A673 (cell line): ENCODE measurements at regions not wholly inside any gene's neighbourhood (a gene's known extent, or its start where the extent isn't known, plus 50 kb on each side); places are given as distances from the start of the nearest gene placed in this dataset.

ENCODE experiments used
- BruUV-seq: library from RNA; stranded (reverse); fragments of 400-500 nt; replicated peaks from 2 replicates; lab custom pipeline; 2021; lab: Mats Ljungman, UMichigan
- CTCF ChIA-PET: fragments of 300-600 bp; sonication (Branson Sonifier 250); formaldehyde crosslinking; loops from one replicate; lab custom pipeline; 2022; ENCODE audit warnings: antibody characterized with exemption; lab: Charles Lee
- POLR2A ChIA-PET: fragments of 300-600 bp; sonication (Branson Sonifier 250); formaldehyde crosslinking; loops from one replicate; lab custom pipeline; 2022; ENCODE audit warnings: antibody characterized with exemption; ENCODE audit not compliant: low non-redundant PET; lab: Charles Lee
- DNase-seq: peaks from one replicate; pipeline ENCODE4 v3.0.0-alpha.2; 2015; ENCODE audit warnings: low spot score
- H3K27ac ChIP-seq: fragments of 200-600 bp; sonication (generic); 2 replicates; pipeline ENCODE4 v1.5.1; 2016; ENCODE audit warnings: mixed run types, low read depth, mild to moderate bottlenecking, mixed read lengths, antibody characterized with exemption, low read length; ENCODE audit not compliant: poor library complexity, severe bottlenecking
- H3K27me3 ChIP-seq: fragments of 200-600 bp; sonication (generic); replicated peaks from 2 replicates; pipeline ENCODE4 v1.6.1; 2017; ENCODE audit warnings: mixed run types, low read depth, mild to moderate bottlenecking, mixed read lengths, antibody characterized with exemption, low read length; ENCODE audit not compliant: insufficient read depth, poor library complexity
- H3K36me3 ChIP-seq: fragments of 200-600 bp; sonication (generic); 2 replicates; pipeline ENCODE4 v1.6.1; 2016; ENCODE audit warnings: mixed run types, mild to moderate bottlenecking, mixed read lengths, antibody characterized with exemption, low read length; ENCODE audit not compliant: insufficient read depth, poor library complexity, severe bottlenecking
- H3K4me1 ChIP-seq: fragments of 200-600 bp; sonication (generic); 2 replicates; pipeline ENCODE4 v1.6.1; 2017; ENCODE audit warnings: mixed run types, mild to moderate bottlenecking, mixed read lengths, antibody characterized with exemption, low read length; ENCODE audit not compliant: insufficient read depth, poor library complexity, severe bottlenecking
- H3K4me3 ChIP-seq: fragments of 200-600 bp; sonication (generic); 2 replicates; pipeline ENCODE4 v1.5.1; 2016; ENCODE audit warnings: low read depth, mixed run types, mild to moderate bottlenecking, mixed read lengths, low read length; ENCODE audit not compliant: poor library complexity, severe bottlenecking
- H3K9me3 ChIP-seq: fragments of 200-600 bp; sonication (generic); 2 replicates; pipeline ENCODE4 v1.6.1; 2016; ENCODE audit warnings: mixed run types, low read depth, mild to moderate bottlenecking, mixed read lengths, antibody characterized with exemption, low read length; ENCODE audit not compliant: poor library complexity, severe bottlenecking
- EZH2 ChIP-seq: fragments of 200-600 bp; sonication (generic); IDR thresholded peaks from 2 replicates; pipeline ENCODE4 v1.6.1; 2017; ENCODE audit warnings: borderline replicate concordance, low read depth, mild to moderate bottlenecking, mixed read lengths, antibody characterized with exemption, low read length; ENCODE audit not compliant: poor library complexity, severe bottlenecking
- intact Hi-C: fragments of 100-400 bp; cut with micrococcal nuclease; formaldehyde crosslinking; loops from one replicate; pipeline ENCODE4 v1.10.0; 2022; ENCODE audit not compliant: unreplicated experiment
- TF ChIP-seq, protein P1 (sequence below): fragments of 300-800, 200-600 bp; sonication (generic); conservative IDR thresholded peaks from 2 replicates; pipeline ENCODE4 v1.5.1; 2017; ENCODE audit warnings: low read depth, mild to moderate bottlenecking, antibody characterized with exemption, low read length, moderate library complexity, mixed read lengths

DNA sequence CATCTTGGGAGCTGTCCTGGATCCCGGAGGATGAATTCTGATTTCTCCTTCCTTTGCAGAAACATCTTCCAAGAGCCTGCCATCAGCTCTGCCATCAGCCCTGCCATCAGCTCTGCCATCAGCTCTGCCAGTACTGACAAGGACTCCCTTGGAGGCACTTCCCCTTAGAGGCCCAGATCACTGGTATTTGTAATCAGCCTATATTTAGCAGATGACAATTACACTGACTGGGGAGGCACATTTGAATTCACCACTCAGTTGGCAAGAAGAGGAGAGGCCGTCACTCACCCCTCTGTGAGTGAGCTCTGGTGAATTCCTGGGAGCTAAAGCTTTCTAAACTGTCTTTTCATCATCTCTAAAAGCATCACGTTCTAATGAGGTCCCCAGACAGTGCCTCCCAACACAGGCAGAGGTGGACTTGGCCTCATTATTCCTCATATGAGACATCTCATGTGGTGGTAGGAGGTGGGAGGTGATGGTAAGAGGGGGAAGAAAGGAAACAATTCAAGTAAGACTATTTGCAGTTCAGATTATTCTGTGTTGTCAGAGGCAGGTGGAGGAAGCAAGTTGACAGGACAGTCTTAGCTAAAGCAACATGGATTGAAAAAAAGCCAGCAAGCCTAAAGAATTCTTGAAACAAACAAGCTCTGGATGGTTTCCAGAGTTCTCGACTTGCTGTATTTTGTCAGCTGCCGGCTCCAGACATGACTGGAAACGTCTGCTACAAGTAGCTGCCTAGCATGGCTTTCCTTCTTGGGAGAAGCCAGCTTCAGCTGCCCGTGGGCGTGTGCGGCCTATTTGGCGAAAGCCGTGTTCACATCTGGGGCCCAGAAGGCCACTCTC is 771.7 kb downstream of the TBC1D22A start:
- POLR2A ChIA-PET = no interaction called here
- Histone ChIP-seq H3K9me3 (no peaks in the 10 kb centered on the region), H3K4me1 (no peaks in the 10 kb centered on the region)

DNA sequence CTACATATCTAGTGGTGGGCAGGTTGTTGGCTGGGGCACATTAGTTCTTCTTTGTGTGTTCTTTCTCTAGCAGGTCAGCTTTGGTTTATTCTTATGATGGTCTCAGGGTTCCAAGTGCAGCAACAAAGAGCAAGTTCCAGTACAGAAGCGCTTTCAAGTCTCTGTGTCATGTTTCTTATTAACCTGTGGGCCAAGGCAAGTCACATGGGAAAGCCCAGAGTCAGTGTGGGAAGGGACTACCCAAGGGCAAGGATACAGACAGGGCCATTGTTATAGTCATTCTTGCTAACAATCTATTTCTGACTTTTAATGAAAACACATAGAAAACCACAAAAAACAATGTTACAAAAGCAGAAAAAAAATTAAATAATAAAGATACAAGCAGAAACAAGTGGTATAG is 754.6 kb downstream of the TBC1D22A start:
- DNase-seq = no peak
- Histone ChIP-seq H3K4me1 (no peaks in the 10 kb centered on the region), H3K9me3 (no peaks in the 10 kb centered on the region), H3K27me3 (no peaks in the 10 kb centered on the region), H3K4me3 (no peak overlapping the region), H3K36me3 (no peaks in the 10 kb centered on the region), H3K27ac (no peak overlapping the region)
- ChIA-PET POLR2A (no interaction called here), CTCF (no interaction called here)
- intact Hi-C loops = no loop called here
- TF ChIP-seq EZH2 = no peak
- TF ChIP-seq, protein P1, sequence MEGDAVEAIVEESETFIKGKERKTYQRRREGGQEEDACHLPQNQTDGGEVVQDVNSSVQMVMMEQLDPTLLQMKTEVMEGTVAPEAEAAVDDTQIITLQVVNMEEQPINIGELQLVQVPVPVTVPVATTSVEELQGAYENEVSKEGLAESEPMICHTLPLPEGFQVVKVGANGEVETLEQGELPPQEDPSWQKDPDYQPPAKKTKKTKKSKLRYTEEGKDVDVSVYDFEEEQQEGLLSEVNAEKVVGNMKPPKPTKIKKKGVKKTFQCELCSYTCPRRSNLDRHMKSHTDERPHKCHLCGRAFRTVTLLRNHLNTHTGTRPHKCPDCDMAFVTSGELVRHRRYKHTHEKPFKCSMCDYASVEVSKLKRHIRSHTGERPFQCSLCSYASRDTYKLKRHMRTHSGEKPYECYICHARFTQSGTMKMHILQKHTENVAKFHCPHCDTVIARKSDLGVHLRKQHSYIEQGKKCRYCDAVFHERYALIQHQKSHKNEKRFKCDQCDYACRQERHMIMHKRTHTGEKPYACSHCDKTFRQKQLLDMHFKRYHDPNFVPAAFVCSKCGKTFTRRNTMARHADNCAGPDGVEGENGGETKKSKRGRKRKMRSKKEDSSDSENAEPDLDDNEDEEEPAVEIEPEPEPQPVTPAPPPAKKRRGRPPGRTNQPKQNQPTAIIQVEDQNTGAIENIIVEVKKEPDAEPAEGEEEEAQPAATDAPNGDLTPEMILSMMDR = no peak
- BruUV-seq = no TSS peak

More for the DNA sequence above, 771.7 kb downstream of the TBC1D22A start:
- no peaks in the 10 kb centered on the region for H3K27me3 ChIP-seq
- H3K4me3 ChIP-seq = no peak overlapping the region
- TF ChIP-seq EZH2 = no peak
- TF ChIP-seq, protein P1 = no peak
- DNase-seq = no peak
- CTCF ChIA-PET = no interaction called here
- no peaks in the 10 kb centered on the region for H3K36me3 ChIP-seq
- H3K27ac ChIP-seq = no peak overlapping the region
- intact Hi-C loops = no loop called here
- BruUV-seq = no TSS peak

DNA sequence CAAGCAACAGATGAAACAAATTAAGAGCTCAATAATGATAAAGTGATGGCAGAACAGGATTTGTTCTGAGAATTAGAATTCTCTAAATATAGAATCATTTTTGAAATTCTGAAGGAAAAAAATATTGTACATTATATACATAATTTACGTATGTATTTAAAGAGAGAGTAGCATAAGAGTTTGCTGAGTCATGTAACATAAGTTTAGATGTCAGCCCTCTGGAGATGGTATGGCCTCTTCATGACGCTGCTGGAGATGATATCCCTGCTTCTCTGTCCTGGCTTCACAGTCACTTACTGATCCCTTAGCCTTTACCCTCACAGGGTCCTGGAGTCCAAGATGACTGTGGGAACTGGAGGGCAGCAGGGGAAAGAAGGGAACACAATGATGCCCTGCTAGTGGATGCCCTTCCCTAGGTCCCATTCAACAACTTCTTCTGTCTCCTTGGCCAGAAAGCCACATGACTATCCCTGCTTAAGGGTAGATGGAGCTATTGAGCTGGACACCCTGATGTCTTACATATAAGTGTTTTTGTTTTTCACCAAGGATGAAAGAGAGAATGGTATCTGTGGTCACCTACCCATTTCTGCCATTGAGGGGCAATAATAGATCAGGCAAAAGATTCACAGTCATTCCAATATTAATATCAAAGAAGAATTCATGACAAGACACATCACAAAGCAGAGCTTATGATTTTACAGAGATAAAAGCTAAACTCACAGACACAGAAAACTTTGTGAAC is 753.1 kb downstream of the TBC1D22A start:
- ChIA-PET CTCF (no interaction called here), POLR2A (interaction anchor here (0.6 kb wide), 1 partner anchor 50 kb away, joined by 9 read pairs; no protein-coding TSS in a partner anchor)
- TF ChIP-seq EZH2 = no peak
- TF ChIP-seq, protein P1 = 0 out of 2 replicates have a peak, but pooled peaks have one; percentile 10
- no peaks in the 10 kb centered on the region for H3K27me3 ChIP-seq
- H3K27ac ChIP-seq = no peak overlapping the region
- intact Hi-C loops = no loop called here
- no peak overlapping the region for H3K4me3 ChIP-seq
- DNase-seq = no peak
- no peaks in the 10 kb centered on the region for H3K4me1 ChIP-seq
- no TSS peak for BruUV-seq
- H3K9me3 ChIP-seq = no peaks in the 10 kb centered on the region
- H3K36me3 ChIP-seq = no peaks in the 10 kb centered on the region
